HG02678 (cell line): ENCODE measurements at regions not wholly inside any gene's neighbourhood (a gene's known extent, or its start where the extent isn't known, plus 50 kb on each side); places are given as distances from the start of the nearest gene placed in this dataset.
"Not testable (repeated sequence)": the region's sequence is repeated elsewhere in the genome, so short reads cannot be mapped to it uniquely, and the experiment has no call there.

Experiments used
- ATAC-seq: cut with Tn5 transposase; IDR thresholded peaks from one replicate; pipeline ENCODE4 v1.9.1; 2021; ENCODE audit warnings: mild to moderate bottlenecking, moderate library complexity; ENCODE audit not compliant: unreplicated experiment

GRCh38 chr5:4581289-4581688 lies 558.8 kb upstream of the ADAMTS16 start:
- ATAC-seq = no peak

- ATAC-seq = no peak
Observed at GRCh38 chr5:4584982-4585381, 555.1 kb upstream of the ADAMTS16 start.

DNA sequence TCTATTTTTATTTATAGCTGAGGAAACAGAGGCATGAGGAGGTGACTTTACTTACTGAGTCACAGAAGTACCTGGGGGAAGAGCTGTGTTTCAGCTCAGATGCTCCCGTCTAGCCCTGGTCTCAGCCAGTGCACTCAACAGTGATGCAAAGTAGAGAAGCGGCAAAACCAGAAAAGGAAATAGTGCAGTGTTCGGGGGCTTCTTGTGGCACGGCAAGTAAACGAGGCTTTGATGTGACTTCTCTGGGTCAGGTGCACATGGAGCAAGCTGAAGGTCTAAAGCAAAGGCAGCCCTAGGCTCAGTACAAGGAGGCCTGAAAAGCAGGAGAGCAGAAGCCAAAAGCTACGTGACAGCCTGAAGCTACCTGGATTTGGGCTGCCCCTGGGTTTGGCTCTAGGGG lies 526.7 kb upstream of the ADAMTS16 start:
- no peak for ATAC-seq

GRCh38 chr5:4614088-4614487 lies 526.0 kb upstream of the ADAMTS16 start:
- ATAC-seq = no peak

- ATAC-seq = not testable (repeated sequence)
Observed at GRCh38 chr5:4615369-4615768, 524.8 kb upstream of the ADAMTS16 start.

GRCh38 chr5:4625206-4625896 lies 514.8 kb upstream of the ADAMTS16 start:
- no peak for ATAC-seq

- ATAC-seq = no peak
Observed at GRCh38 chr5:4627131-4627530, 513.0 kb upstream of the ADAMTS16 start.

GRCh38 chr5:4627929-4628328 lies 512.2 kb upstream of the ADAMTS16 start:
- ATAC-seq = no peak

DNA sequence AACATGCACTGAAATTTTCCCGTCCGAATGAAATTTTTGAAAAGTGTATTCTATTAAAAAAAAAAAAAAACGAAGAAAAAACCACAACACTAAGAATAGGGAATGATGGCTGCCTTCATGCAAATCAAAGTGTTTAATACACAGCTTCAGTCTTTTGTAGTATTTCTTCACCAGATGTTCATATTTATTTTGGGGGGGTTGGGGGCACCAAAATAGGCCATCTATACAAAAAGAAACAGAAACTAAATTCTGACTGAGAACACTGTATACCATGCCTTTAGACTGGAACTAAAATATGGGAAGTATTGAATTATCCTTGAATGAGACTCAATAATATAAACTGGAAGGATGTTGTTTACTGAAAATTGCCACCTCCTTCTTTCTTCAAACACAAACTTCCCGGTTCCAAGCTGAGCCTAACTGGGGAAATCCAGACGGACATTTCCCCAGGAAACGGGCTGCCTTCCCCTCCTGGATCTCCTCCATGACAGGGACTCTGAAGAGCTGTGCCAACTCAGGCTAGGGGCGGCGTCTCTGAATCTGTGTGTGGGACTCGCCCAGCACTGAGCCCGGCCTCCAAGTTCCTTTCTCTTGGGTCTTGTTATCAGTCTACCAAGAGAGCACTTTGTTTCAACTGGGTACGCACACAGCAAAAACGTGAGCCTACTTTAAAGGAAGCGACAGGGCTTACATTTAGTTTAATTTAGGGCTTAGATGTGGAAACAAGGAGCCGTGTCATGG lies 511.3 kb upstream of the ADAMTS16 start:
- ATAC-seq = no peak

DNA sequence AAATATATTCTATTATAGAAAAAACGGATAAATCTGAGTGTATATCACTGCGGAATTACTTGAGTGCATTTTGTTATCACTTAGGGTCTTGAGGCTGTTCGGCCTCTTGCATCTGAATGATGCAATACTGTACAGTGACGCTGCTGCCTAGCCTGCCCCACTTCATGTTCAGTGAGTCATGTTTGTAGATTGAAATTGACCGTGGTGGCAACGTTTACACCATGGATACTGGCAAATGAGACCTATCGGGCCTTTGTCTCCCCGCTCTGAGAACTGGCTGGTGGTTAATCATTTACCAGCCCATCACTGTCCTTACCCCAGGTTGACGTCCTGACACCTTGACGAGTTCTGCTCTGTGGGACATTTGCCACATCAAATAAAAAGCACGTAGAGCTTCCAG lies 510.1 kb upstream of the ADAMTS16 start:
- no peak for ATAC-seq

DNA sequence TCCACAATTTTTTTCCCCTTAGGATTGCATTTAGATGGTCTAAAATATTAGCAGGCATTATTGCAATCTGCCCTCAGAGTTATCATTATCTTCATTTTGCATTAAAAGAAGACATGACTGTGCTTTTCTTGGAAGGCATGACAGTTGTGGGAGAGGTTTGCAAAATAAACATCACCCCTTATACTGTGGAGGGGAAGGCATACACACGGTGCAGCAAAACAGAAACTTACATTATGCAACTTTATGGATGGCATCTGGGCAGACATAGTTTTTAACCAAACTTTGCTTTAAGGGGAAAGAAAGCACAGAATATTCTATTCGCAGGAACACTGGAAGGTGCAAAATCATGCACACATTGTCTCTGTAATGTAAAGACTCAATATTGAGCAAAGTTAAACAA lies 505.8 kb upstream of the ADAMTS16 start:
- no peak for ATAC-seq

DNA sequence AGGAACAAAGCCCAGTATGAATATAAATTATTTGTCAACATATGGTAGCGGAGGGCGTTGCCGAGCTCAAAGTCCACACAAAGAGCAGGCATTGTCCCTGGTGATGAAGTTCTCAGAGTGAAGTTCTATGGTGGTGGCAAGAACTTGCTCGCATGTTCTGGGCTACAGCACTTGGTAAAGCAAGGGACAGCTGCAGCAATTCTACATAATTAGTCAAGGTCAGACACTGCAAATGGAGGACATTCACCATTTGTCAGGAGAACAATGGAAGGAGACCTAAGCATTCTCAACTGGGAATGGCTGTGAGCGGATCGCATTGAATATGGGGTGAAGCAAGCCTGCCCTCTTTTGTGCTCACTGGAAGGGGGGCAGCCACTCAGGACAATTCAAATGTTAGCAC lies 503.8 kb upstream of the ADAMTS16 start:
- no peak for ATAC-seq

- ATAC-seq = no peak
Observed at GRCh38 chr5:4639946-4640345, 500.2 kb upstream of the ADAMTS16 start.

- no peak for ATAC-seq
Observed at GRCh38 chr5:4640795-4641194, 499.3 kb upstream of the ADAMTS16 start.

DNA sequence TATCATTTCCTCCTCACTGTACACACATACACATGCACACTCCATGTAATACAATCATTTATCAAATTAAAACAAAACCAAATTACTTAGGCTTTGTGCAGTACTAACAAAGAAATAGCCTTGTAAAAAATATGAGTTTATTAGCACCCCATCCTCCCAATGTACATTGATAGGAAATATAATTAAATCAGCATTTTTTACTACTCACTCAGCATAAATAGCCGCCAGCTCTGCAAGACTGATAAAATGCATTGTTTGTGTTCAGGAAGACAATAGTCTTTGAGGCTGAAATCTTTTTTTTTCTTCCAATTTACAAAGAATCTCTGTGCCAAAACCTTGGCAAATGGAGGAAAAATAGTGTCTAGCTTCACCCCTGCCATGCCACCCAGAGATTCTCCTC lies 497.6 kb upstream of the ADAMTS16 start:
- no peak for ATAC-seq

- no peak for ATAC-seq
Observed at GRCh38 chr5:4643190-4643589, 496.9 kb upstream of the ADAMTS16 start.

- no peak for ATAC-seq
Observed at GRCh38 chr5:4643960-4644359, 496.2 kb upstream of the ADAMTS16 start.

DNA sequence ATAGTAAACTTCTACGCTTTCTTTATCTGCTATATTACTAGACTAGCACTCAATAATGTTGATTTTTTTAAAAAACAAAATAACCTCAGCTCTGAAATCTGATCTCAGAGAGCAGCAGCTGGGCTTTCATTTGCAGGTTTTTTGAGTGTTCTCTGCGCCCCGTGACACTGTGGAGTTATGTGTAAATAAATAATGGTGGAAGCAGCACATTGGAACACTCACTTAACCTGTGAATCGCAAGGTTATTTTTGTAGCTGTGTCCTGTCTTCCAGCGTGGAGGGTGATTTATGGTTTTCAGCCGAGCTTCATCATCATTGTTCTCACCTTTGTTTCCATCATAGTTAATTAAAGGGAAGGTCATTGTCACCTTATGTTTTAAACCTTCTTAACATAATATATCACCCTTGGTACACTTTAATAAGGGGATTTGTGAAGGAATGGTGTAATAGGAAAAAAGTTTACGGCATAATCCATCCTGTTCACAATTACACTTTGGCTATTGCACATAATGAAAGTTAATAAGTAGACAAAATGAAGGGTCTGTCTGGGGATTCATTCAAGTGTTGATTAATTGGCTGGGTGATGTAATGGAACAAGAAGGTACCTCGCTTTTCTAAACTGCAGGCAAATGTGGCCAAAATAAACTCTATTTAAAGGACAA lies 493.3 kb upstream of the ADAMTS16 start:
- no peak for ATAC-seq

- no peak for ATAC-seq
Observed at GRCh38 chr5:4647955-4648354, 492.2 kb upstream of the ADAMTS16 start.

GRCh38 chr5:4651806-4652565 lies 488.1 kb upstream of the ADAMTS16 start:
- ATAC-seq = no peak

- ATAC-seq = no peak
Observed at GRCh38 chr5:4653475-4653874, 486.7 kb upstream of the ADAMTS16 start.
